ENCODE measurements at regions not wholly inside any gene's neighbourhood (a gene's known extent, or its start where the extent isn't known, plus 50 kb on each side); places are given as distances from the start of the nearest gene placed in this dataset.

GRCh38 chr1:234543442-234544086, 64.6 kb upstream of the TARBP1 start:
- H3K36me3 ChIP-seq = no peaks in the 10 kb centered on the region
- WGBS = 81% methylated on average over 8 of the region's 8 CpGs
- no peaks in the 10 kb centered on the region for H3K9me3 ChIP-seq
- no peak overlapping the region for H3K4me3 ChIP-seq
- H3K27ac ChIP-seq = peak overlapping the region; percentile 79
- no peak for TF ChIP-seq POLR2A (IDR thresholded peaks at IDR 0.05)
- no peak for TF ChIP-seq POLR2AphosphoS5 (IDR thresholded peaks at IDR 0.05)
- TF ChIP-seq EP300 (IDR thresholded peaks at IDR 0.05) = no peak
- TF ChIP-seq CTCF (IDR thresholded peaks at IDR 0.05) = no peak
- DNase-seq (ENCODE audit: low spot score in 2 of 2) = peak in 1 of 2 donors; percentile 42
- H3K27me3 ChIP-seq = no peaks in the 10 kb centered on the region
- H3K4me1 ChIP-seq = peaks cover 63% of the 10 kb centered on the region

GRCh38 chr1:234542211-234542850, 63.4 kb upstream of the TARBP1 start:
- no peak for TF ChIP-seq EP300 (IDR thresholded peaks at IDR 0.05)
- TF ChIP-seq CTCF (IDR thresholded peaks at IDR 0.05) = no peak
- TF ChIP-seq POLR2AphosphoS5 (IDR thresholded peaks at IDR 0.05) = no peak
- no peak for TF ChIP-seq POLR2A (IDR thresholded peaks at IDR 0.05)
- Histone ChIP-seq H3K27ac (no peak overlapping the region), H3K9me3 (no peaks in the 10 kb centered on the region), H3K36me3 (no peaks in the 10 kb centered on the region), H3K4me3 (no peak overlapping the region), H3K27me3 (no peaks in the 10 kb centered on the region), H3K4me1 (peaks cover 75% of the 10 kb centered on the region)
- DNase-seq (ENCODE audit: low spot score in 2 of 2) = peak in 1 of 2 donors; percentile 49
- 83% methylated on average over 13 of the region's 13 CpGs for WGBS

- H3K36me3 ChIP-seq = no peaks in the 10 kb centered on the region
- WGBS = 62% methylated on average over 5 of the region's 5 CpGs
- peaks cover 84% of the 10 kb centered on the region for H3K4me1 ChIP-seq
- TF ChIP-seq POLR2AphosphoS5 (IDR thresholded peaks at IDR 0.05) (no peak), EP300 (IDR thresholded peaks at IDR 0.05) (no peak), CTCF (IDR thresholded peaks at IDR 0.05) (no peak)
- no peaks in the 10 kb centered on the region for H3K27me3 ChIP-seq
- no peak overlapping the region for H3K4me3 ChIP-seq
- peak in 1 of 2 donors; percentile 24 for DNase-seq (ENCODE audit: low spot score in 2 of 2)
- no peaks in the 10 kb centered on the region for H3K9me3 ChIP-seq
- H3K27ac ChIP-seq = peak overlapping the region; percentile 97
These were observed 62.5 kb upstream of the TARBP1 start for GRCh38 chr1:234541286-234541975.

GRCh38 chr1:234540404-234540762, 61.4 kb upstream of the TARBP1 start:
- Histone ChIP-seq H3K27ac (peak overlapping the region; percentile 97), H3K9me3 (no peaks in the 10 kb centered on the region), H3K4me3 (no peak overlapping the region), H3K27me3 (no peaks in the 10 kb centered on the region), H3K36me3 (no peaks in the 10 kb centered on the region), H3K4me1 (peaks cover 95% of the 10 kb centered on the region)
- TF ChIP-seq EP300 (IDR thresholded peaks at IDR 0.05) (no peak), POLR2A (IDR thresholded peaks at IDR 0.05) (no peak), POLR2AphosphoS5 (IDR thresholded peaks at IDR 0.05) (no peak), CTCF (IDR thresholded peaks at IDR 0.05) (no peak)
- 65% methylated on average over 4 of the region's 5 CpGs for WGBS
- peak in 1 of 2 donors; percentile 57 for DNase-seq (ENCODE audit: low spot score in 2 of 2)

Data from suprapubic skin (tissue), 4 donors.